HG02588 (cell line): ENCODE measurements at regions not wholly inside any gene's neighbourhood (a gene's known extent, or its start where the extent isn't known, plus 50 kb on each side); places are given as distances from the start of the nearest gene placed in this dataset.
"Not testable (repeated sequence)": the region's sequence is repeated elsewhere in the genome, so short reads cannot be mapped to it uniquely, and the experiment has no call there.

ENCODE experiments used
- ATAC-seq: cut with Tn5 transposase; IDR thresholded peaks from one replicate; pipeline ENCODE4 v1.9.1; 2021; ENCODE audit warnings: mild to moderate bottlenecking, moderate library complexity; ENCODE audit not compliant: unreplicated experiment

DNA sequence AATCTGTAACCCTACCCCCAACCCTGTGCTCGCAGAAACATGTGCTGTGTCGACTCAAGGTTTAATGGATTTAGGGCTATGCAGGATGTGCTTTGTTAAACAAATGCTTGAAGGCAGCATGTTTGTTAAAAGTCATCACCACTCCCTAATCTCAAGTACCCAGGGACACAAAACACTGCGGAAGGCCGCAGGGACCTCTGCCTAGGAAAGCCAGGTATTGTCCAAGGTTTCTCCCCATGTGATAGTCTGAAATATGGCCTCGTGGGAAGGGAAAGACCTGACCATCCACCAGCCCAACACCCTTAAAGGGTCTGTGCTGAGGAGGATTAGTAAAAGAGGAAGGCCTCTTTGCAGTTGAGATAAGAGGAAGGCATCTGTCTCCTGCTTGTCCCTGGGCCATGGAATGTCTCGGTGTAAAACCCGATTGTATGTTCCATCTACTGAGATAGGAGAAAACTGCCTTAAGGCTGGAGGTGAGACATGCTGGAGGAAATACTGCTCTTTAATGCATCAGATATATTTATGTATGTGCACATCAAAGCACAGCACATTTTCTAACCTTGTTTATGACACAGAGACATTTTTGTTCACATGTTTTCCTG lies 94.4 kb downstream of the LSM3 start:
- not testable (repeated sequence) for ATAC-seq

GRCh38 chr3:14273901-14274611 lies 95.4 kb downstream of the LSM3 start:
- ATAC-seq = no peak

- no peak for ATAC-seq
Measured at GRCh38 chr3:14274612-14274936, 96.0 kb downstream of the LSM3 start.

DNA sequence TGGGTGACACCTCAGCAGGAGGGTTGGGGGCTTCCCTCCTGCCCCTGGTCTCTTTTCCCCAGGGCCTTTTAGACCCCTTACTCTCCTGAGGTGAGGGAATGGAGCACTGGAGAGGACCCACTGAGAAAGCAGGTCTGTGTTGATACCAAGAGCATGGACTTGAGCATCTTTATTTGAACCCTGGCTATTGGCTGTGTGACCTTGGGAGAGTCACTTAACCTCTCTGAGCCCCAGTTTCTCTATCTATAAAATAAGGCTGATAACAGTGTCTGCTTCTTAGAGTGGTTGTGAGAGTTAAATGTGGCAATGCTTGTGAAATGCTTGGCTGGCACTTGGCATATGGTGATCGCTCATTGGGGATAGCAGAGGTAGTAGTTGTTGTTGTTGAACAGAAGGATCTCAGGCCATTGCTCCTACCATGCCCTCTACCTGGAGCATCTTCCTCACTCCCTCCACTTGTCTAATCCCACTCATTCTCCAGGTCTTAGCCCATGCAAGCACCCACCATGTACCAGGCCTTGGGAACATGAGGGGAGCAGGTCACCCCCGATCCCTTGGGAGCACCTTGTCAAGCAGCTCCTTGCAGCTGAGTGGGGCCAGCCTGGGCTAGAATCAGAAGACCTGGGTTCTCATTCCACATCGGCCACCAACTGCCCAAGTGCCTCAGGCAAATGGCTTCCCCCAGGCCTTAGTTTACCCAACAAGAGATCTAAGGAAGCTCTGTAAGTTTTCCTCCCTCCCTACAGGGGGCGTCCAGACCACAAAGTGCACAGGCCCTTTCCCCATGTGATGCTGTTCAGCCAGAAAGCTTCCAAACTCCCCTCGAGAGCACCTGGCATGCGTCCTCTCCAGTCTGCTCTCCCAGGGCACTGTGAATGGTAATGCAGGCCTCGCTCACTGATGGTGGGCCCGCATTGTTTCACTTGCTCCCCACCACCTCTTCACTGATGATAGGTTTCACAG lies 96.7 kb downstream of the LSM3 start:
- no peak for ATAC-seq

DNA sequence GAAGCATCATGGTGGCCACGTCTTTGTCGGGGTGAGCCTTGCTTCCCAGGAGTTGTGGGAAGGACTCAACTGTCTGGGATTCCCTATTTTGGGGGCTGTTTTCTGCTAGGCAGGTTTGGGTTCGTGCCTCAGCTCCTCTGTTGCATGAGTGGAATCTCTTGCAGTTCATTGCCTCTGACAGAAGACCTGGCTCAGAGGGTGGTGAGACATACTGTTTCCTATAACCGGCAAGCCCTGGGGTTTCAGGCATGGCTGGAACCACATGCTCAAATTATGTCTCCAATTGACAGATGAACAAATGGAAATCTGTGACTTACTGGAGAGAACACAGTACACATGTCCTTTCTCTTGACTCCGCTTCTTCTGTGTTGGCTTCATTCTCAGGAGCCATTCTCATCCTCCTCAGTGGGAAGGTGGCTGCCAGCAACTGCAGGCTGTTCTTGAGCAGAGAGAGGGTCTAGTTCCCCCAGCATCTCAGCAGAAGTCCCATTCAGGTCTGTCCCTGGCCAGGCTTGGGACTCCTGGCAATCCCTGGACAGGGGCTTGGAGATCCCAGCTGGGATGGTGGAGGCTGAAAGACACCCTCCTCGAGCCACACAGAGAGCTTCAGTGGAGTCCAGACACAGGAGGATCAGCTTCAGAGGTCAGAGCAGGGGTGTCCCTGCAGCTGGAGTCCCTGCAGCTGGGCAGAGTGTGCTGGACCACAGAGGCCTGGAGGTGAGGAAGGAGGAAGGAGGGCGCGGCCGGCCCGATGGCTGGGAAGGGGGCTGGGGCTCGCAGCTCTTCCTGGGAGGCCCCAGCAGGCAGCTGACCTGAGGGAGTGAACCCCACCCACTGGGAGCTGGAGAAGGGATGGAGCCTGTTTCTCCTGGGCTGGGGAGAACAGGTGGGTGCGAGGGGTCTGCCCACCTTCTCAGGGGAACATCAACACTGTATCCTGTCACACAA lies 97.6 kb downstream of the LSM3 start:
- ATAC-seq = no peak

DNA sequence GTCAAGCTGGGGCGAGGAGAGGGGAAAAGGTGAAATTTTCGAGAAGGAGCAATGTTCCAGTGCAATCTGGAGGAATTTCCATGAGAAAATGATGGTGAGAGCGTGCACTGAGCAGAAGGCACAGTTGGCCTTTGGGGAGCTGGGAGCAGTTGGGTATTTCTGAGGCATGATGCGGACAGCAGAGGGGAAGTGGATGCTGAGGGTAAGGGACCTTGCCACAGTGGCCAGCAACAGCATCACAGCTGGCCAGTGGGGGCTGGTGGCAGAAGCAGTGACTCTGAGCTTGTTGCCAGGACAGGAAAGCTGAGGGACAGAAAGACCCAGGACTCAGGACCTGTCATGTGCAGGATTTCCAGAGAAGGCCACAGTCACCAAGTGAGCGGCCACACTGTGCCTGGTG lies 98.9 kb downstream of the LSM3 start:
- no peak for ATAC-seq

DNA sequence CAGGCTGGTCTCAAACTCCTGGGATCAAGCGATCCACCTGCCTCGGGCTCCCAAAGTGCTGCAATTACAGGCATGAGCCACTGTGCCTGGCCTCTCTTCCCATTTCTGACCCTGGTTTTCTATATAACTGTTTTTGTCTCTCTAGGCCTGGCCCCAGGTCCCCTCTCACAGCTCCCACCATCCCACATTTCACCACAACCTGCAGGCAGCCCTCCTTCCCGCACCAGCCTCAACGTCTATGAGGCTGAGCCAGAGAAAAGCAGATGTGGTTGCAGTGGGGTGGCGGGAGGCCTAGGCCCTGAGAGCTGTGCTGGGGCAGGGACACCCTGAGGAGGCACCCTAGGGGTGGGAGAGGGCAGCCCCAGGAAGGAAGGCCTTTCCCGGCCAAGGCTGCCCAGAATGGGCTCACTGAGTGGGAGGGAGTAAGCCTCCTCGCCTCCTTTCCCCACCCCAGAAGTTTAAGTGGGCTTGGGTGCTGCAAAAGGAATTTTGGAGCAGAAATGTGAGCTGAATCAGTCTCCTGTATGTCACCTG lies 99.7 kb downstream of the LSM3 start:
- ATAC-seq = no peak

GRCh38 chr3:14278799-14279625 lies 100.4 kb downstream of the LSM3 start:
- ATAC-seq = no peak

- ATAC-seq = no peak
Measured at GRCh38 chr3:14279626-14280061, 101.0 kb downstream of the LSM3 start.

DNA sequence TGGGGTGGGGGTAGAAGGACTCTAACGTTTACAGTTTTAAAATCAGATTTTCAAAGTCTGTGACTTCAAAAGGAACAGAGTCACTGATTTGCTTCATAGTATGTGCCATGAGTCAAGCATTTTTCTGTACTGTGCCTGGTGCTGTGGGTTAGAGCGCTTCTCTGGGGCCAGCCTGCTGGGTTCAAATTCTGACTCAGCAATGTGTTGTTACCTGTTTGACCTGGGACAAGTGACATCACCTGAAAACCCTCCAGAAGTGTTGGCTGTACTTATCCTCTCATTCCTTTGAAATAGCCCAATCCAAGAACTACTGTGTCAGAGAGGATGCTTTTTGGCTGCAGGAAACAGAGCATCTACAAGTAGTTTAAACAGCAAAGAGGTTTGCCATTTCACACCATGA lies 101.7 kb downstream of the LSM3 start:
- no peak for ATAC-seq

DNA sequence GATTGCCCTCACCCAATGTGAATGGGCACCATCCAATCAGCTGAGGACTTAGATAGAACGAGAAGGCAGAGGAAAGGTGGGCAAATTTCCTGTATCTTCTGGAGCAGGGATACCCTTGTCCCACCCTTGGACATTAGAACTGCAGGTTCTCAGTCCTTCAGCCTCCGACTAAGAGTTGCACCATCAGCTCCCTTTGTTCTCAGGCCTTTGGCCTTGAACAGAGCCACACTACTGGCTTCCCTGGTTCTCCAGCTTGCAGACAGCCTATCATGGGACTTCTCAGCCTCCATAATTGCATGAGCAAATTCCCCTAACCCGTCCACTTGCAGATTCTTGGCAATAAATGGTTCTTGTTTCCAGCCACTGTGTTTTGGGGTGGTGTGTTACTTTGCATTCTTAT lies 102.4 kb downstream of the LSM3 start:
- ATAC-seq = no peak

DNA sequence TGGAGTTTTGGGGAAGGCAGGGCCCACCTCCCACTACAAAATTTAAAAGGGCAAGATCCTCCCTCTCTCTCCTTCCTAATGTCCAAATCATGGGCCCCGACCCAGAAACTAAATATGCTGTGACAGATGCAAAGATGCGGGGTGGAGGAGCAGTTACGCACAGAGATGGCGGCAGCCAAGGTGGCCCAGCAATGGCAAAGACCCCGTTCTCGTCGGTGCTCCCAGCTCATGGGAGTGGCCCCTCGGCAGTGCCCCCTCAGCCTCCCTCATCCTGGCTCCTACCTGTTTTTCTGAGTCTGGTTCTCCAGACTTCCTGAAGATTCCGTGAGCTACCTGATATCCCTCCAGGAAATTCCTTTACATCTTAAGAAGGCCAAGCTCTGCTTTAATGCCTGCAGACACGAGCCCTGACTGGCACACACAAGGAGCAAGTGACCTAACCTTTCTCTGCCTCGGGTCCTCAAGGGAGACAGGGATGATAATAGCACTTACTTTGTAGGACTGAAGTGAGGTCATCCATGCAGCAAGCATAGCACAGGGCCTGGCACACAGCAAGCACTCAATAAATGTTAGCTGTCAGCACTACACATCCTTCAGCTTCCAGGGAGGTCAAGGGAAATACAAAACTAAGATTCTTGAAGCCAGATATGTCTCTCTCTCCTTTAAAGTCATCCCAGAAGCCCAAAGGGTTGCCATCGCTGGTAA lies 103.5 kb downstream of the LSM3 start:
- ATAC-seq = no peak

DNA sequence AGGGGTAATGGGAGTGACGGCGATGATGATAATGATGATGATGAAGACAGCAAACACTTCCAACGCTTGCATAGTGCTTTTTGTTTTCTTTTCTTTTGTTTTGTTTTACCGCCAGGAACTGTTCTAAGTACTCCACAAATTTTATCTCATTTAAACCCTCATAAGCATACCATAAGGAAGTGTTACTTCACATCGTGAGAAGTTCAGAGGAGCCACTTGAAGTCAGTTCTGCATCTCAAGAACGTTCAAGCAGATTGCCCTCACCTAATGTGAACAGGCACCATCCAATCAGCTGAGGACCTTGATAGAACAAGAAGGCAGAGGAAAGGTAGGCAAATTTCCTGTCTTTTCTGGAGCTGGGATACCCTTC lies 104.1 kb downstream of the LSM3 start:
- no peak for ATAC-seq

- ATAC-seq = no peak
Measured at GRCh38 chr3:14283092-14283812, 104.6 kb downstream of the LSM3 start.

GRCh38 chr3:14283813-14284438 lies 105.3 kb downstream of the LSM3 start:
- ATAC-seq = no peak

- ATAC-seq = no peak
Measured at GRCh38 chr3:14284694-14285547, 106.3 kb downstream of the LSM3 start.

DNA sequence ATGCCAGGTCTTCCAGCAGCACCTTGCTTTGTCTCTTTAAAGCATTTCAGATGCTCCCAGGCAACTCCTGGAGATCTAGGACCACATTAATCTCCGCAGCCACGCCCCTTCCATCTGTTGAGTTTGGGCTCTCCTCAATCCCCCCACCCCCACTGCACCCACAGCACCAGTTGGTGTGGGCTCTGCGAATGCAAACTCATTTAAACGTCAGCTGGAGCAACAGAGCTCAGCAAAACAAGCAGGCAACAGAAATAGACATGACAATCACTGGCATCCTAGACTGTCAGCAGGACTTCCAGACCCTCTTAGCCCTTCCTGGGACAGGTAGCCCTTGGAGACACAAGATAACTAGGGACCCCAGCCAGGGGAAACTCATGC lies 106.9 kb downstream of the LSM3 start:
- ATAC-seq = no peak
